GM12875 (cell line): ENCODE measurements at regions not wholly inside any gene's neighbourhood (a gene's known extent, or its start where the extent isn't known, plus 50 kb on each side); places are given as distances from the start of the nearest gene placed in this dataset.

Source experiments
- H3K4me3 ChIP-seq: one replicate; pipeline ENCODE4 v1.5.1; 2011; ENCODE audit warnings: low read depth, low read length, control low read depth
- CTCF ChIP-seq: IDR thresholded peaks from 2 replicates; pipeline ENCODE4 v1.5.1; 2011; ENCODE audit warnings: low read depth, mild to moderate bottlenecking, control low read depth, inconsistent platforms, low read length, moderate library complexity, borderline replicate concordance; ENCODE audit not compliant: insufficient read depth

GRCh38 chr10:4024516-4025245, 239.7 kb upstream of the KLF6 start:
- no peak for TF ChIP-seq CTCF

GRCh38 chr10:4024027-4024426, 239.0 kb upstream of the KLF6 start:
- no peak for TF ChIP-seq CTCF
- H3K4me3 ChIP-seq: no peak overlapping the region

More at GRCh38 chr10:4024516-4025245, 239.7 kb upstream of the KLF6 start:
- no peak overlapping the region for H3K4me3 ChIP-seq

- TF ChIP-seq CTCF: no peak
- no peak overlapping the region for H3K4me3 ChIP-seq
These were observed 237.5 kb upstream of the KLF6 start for GRCh38 chr10:4022473-4022872.

GRCh38 chr10:4020631-4021030, 235.6 kb upstream of the KLF6 start:
- no peak overlapping the region for H3K4me3 ChIP-seq
- TF ChIP-seq CTCF: no peak

GRCh38 chr10:4018054-4018511, 233.1 kb upstream of the KLF6 start:
- no peak for TF ChIP-seq CTCF
- H3K4me3 ChIP-seq: no peak overlapping the region

GRCh38 chr10:4017336-4017735, 232.3 kb upstream of the KLF6 start:
- H3K4me3 ChIP-seq: no peak overlapping the region
- TF ChIP-seq CTCF: no peak

- no peak for TF ChIP-seq CTCF
- no peak overlapping the region for H3K4me3 ChIP-seq
These were observed 231.3 kb upstream of the KLF6 start for GRCh38 chr10:4016214-4016740.
